RWPE1 (cell line): ENCODE measurements at regions not wholly inside any gene's neighbourhood (a gene's known extent, or its start where the extent isn't known, plus 50 kb on each side); places are given as distances from the start of the nearest gene placed in this dataset.

ENCODE experiments used
- CTCF ChIA-PET: fragments of 350-600 bp; sonication (Branson Sonifier 250); formaldehyde crosslinking; extraction: SDS; loops from one replicate; lab custom pipeline; 2021; lab: Yijun Ruan, JAX
- POLR2A ChIA-PET: fragments of 400-600 bp; formaldehyde crosslinking; extraction: SDS; loops from one replicate; lab custom pipeline; 2020; ENCODE audit warnings: antibody characterized with exemption; ENCODE audit not compliant: low non-redundant PET; lab: Yijun Ruan, JAX
- DNase-seq: peaks from one replicate; pipeline ENCODE4 v3.0.0; 2012; ENCODE audit warnings: low spot score
- H3K27ac ChIP-seq: fragments of 450-650 bp; 2 replicates; pipeline ENCODE4 v1.5.1; 2017
- CTCF ChIP-seq: fragments of 450-650 bp; conservative IDR thresholded peaks from 2 replicates; pipeline ENCODE4 v1.5.1; 2017; ENCODE audit warnings: low read depth, mild to moderate bottlenecking

GRCh38 chr4:114310296-114310925 is 288.2 kb upstream of the UGT8 start:
- ChIA-PET CTCF (no interaction called here), POLR2A (no interaction called here)
- no peak for TF ChIP-seq CTCF
- H3K27ac ChIP-seq: no peak overlapping the region
- DNase-seq: no peak

- no peak for DNase-seq
- POLR2A ChIA-PET: no interaction called here
- no peak overlapping the region for H3K27ac ChIP-seq
- CTCF ChIA-PET: no interaction called here
- no peak for TF ChIP-seq CTCF
Observed at GRCh38 chr4:114311787-114312186, 286.8 kb upstream of the UGT8 start.

GRCh38 chr4:114312338-114312737 is 286.3 kb upstream of the UGT8 start:
- no peak for TF ChIP-seq CTCF
- ChIA-PET CTCF (no interaction called here), POLR2A (no interaction called here)
- no peak for DNase-seq
- H3K27ac ChIP-seq: no peak overlapping the region

GRCh38 chr4:114316789-114317188 is 281.8 kb upstream of the UGT8 start:
- ChIA-PET POLR2A (no interaction called here), CTCF (no interaction called here)
- no peak overlapping the region for H3K27ac ChIP-seq
- DNase-seq: no peak
- no peak for TF ChIP-seq CTCF

- CTCF ChIA-PET: no interaction called here
- DNase-seq: no peak
- TF ChIP-seq CTCF: no peak
- H3K27ac ChIP-seq: no peak overlapping the region
- POLR2A ChIA-PET: no interaction called here
Observed at GRCh38 chr4:114317564-114317963, 281.0 kb upstream of the UGT8 start.

GRCh38 chr4:114318309-114318708 is 280.3 kb upstream of the UGT8 start:
- H3K27ac ChIP-seq: no peak overlapping the region
- DNase-seq: no peak
- no peak for TF ChIP-seq CTCF
- ChIA-PET CTCF (no interaction called here), POLR2A (no interaction called here)
